A673 (cell line): ENCODE measurements at regions not wholly inside any gene's neighbourhood (a gene's known extent, or its start where the extent isn't known, plus 50 kb on each side); places are given as distances from the start of the nearest gene placed in this dataset.

Experiments used
- BruUV-seq: library from RNA; stranded (reverse); fragments of 400-500 nt; replicated peaks from 2 replicates; lab custom pipeline; 2021; lab: Mats Ljungman, UMichigan
- CTCF ChIA-PET: fragments of 300-600 bp; sonication (Branson Sonifier 250); formaldehyde crosslinking; loops from one replicate; lab custom pipeline; 2022; ENCODE audit warnings: antibody characterized with exemption; lab: Charles Lee
- POLR2A ChIA-PET: fragments of 300-600 bp; sonication (Branson Sonifier 250); formaldehyde crosslinking; loops from one replicate; lab custom pipeline; 2022; ENCODE audit warnings: antibody characterized with exemption; ENCODE audit not compliant: low non-redundant PET; lab: Charles Lee
- DNase-seq: peaks from one replicate; pipeline ENCODE4 v3.0.0-alpha.2; 2015; ENCODE audit warnings: low spot score
- H3K27ac ChIP-seq: fragments of 200-600 bp; sonication (generic); 2 replicates; pipeline ENCODE4 v1.5.1; 2016; ENCODE audit warnings: mixed run types, low read depth, mild to moderate bottlenecking, mixed read lengths, antibody characterized with exemption, low read length; ENCODE audit not compliant: poor library complexity, severe bottlenecking
- H3K27me3 ChIP-seq: fragments of 200-600 bp; sonication (generic); replicated peaks from 2 replicates; pipeline ENCODE4 v1.6.1; 2017; ENCODE audit warnings: mixed run types, low read depth, mild to moderate bottlenecking, mixed read lengths, antibody characterized with exemption, low read length; ENCODE audit not compliant: insufficient read depth, poor library complexity
- H3K36me3 ChIP-seq: fragments of 200-600 bp; sonication (generic); 2 replicates; pipeline ENCODE4 v1.6.1; 2016; ENCODE audit warnings: mixed run types, mild to moderate bottlenecking, mixed read lengths, antibody characterized with exemption, low read length; ENCODE audit not compliant: insufficient read depth, poor library complexity, severe bottlenecking
- H3K4me1 ChIP-seq: fragments of 200-600 bp; sonication (generic); 2 replicates; pipeline ENCODE4 v1.6.1; 2017; ENCODE audit warnings: mixed run types, mild to moderate bottlenecking, mixed read lengths, antibody characterized with exemption, low read length; ENCODE audit not compliant: insufficient read depth, poor library complexity, severe bottlenecking
- H3K4me3 ChIP-seq: fragments of 200-600 bp; sonication (generic); 2 replicates; pipeline ENCODE4 v1.5.1; 2016; ENCODE audit warnings: low read depth, mixed run types, mild to moderate bottlenecking, mixed read lengths, low read length; ENCODE audit not compliant: poor library complexity, severe bottlenecking
- H3K9me3 ChIP-seq: fragments of 200-600 bp; sonication (generic); 2 replicates; pipeline ENCODE4 v1.6.1; 2016; ENCODE audit warnings: mixed run types, low read depth, mild to moderate bottlenecking, mixed read lengths, antibody characterized with exemption, low read length; ENCODE audit not compliant: poor library complexity, severe bottlenecking
- CTCF ChIP-seq: fragments of 300-800, 200-600 bp; sonication (generic); conservative IDR thresholded peaks from 2 replicates; pipeline ENCODE4 v1.5.1; 2017; ENCODE audit warnings: low read depth, mild to moderate bottlenecking, antibody characterized with exemption, low read length, moderate library complexity, mixed read lengths
- EZH2 ChIP-seq: fragments of 200-600 bp; sonication (generic); IDR thresholded peaks from 2 replicates; pipeline ENCODE4 v1.6.1; 2017; ENCODE audit warnings: borderline replicate concordance, low read depth, mild to moderate bottlenecking, mixed read lengths, antibody characterized with exemption, low read length; ENCODE audit not compliant: poor library complexity, severe bottlenecking
- intact Hi-C: fragments of 100-400 bp; cut with micrococcal nuclease; formaldehyde crosslinking; loops from one replicate; pipeline ENCODE4 v1.10.0; 2022; ENCODE audit not compliant: unreplicated experiment

- ChIA-PET CTCF (no interaction called here), POLR2A (no interaction called here)
- H3K4me3 ChIP-seq: no peak overlapping the region
- no peaks in the 10 kb centered on the region for H3K36me3 ChIP-seq
- TF ChIP-seq EZH2 (no peak), CTCF (no peak)
- intact Hi-C loops: no loop called here
- peak; percentile 66 for DNase-seq
- no peaks in the 10 kb centered on the region for H3K27me3 ChIP-seq
- BruUV-seq: no TSS peak
- no peaks in the 10 kb centered on the region for H3K9me3 ChIP-seq
- H3K27ac ChIP-seq: no peak overlapping the region
- no peaks in the 10 kb centered on the region for H3K4me1 ChIP-seq
Observed at GRCh38 chr18:66136039-66136438, 385.2 kb downstream of the CDH7 start.

GRCh38 chr18:66129248-66129647 is 378.4 kb downstream of the CDH7 start:
- intact Hi-C loops: loop anchor here (10.0 kb wide), 1 partner anchor 366 kb away; no protein-coding TSS in a partner anchor
- H3K4me3 ChIP-seq: no peak overlapping the region
- H3K9me3 ChIP-seq: no peaks in the 10 kb centered on the region
- TF ChIP-seq EZH2: no peak
- no peak for TF ChIP-seq CTCF
- POLR2A ChIA-PET: no interaction called here
- no peak overlapping the region for H3K27ac ChIP-seq
- H3K36me3 ChIP-seq: no peaks in the 10 kb centered on the region
- no peaks in the 10 kb centered on the region for H3K27me3 ChIP-seq
- BruUV-seq: no TSS peak
- H3K4me1 ChIP-seq: no peaks in the 10 kb centered on the region
- no peak for DNase-seq
- CTCF ChIA-PET: no interaction called here

- ChIA-PET POLR2A (no interaction called here), CTCF (no interaction called here)
- H3K4me1 ChIP-seq: no peaks in the 10 kb centered on the region
- no peaks in the 10 kb centered on the region for H3K27me3 ChIP-seq
- intact Hi-C loops: loop anchor here (10.0 kb wide), 1 partner anchor 369 kb away; no protein-coding TSS in a partner anchor
- no peak for TF ChIP-seq CTCF
- TF ChIP-seq EZH2: no peak
- H3K36me3 ChIP-seq: no peaks in the 10 kb centered on the region
- H3K27ac ChIP-seq: no peak overlapping the region
- no TSS peak for BruUV-seq
- H3K4me3 ChIP-seq: no peak overlapping the region
- DNase-seq: no peak
- no peaks in the 10 kb centered on the region for H3K9me3 ChIP-seq
Observed at GRCh38 chr18:66126266-66126665, 375.5 kb downstream of the CDH7 start.
